GM12891 (cell line): ENCODE measurements at regions not wholly inside any gene's neighbourhood (a gene's known extent, or its start where the extent isn't known, plus 50 kb on each side); places are given as distances from the start of the nearest gene placed in this dataset.

Experiments
- PAX5 ChIP-seq: IDR thresholded peaks from 2 replicates; pipeline ENCODE4 v1.6.1; 2011; ENCODE audit warnings: low read length, moderate library complexity, mild to moderate bottlenecking; ENCODE audit not compliant: insufficient read depth, severe bottlenecking
- POLR2AphosphoS5 ChIP-seq: IDR thresholded peaks from 2 replicates; pipeline ENCODE4 v1.6.1; 2011; ENCODE audit warnings: low read depth, low read length, control low read depth

DNA sequence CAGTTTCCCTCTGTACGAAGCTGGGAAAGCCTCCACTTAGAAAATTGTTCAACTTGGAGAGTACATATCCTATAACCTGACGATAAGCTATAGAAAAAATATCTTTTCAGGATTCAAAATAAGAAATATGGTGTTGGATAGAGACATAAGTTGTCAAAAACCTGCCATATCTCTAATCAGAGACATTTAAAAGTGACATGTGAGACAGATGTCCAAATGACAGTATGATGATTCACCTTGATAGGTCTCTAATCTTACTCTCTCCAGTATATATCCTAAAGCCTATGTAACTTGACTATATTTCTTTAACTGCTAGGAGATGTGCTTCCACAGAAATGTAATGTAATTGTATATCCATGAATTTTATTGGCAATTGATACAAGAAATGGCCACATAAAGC lies 932.4 kb upstream of the MAN1A1 start:
- no peak for TF ChIP-seq PAX5
- TF ChIP-seq POLR2AphosphoS5 = no peak
